ENCODE measurements at regions not wholly inside any gene's neighbourhood (a gene's known extent, or its start where the extent isn't known, plus 50 kb on each side); places are given as distances from the start of the nearest gene placed in this dataset.
"Not testable (repeated sequence)": the region's sequence is repeated elsewhere in the genome, so short reads cannot be mapped to it uniquely, and the experiment has no call there.

GRCh38 chr20:17834804-17835203, 133.8 kb downstream of the SNX5 start:
- FAIRE-seq: no peak

- no peak for FAIRE-seq
Measured at GRCh38 chr20:17833036-17833674, 133.4 kb downstream of the BANF2 start.

- FAIRE-seq: no peak
Measured at GRCh38 chr20:17832236-17832915, 132.6 kb downstream of the BANF2 start.

DNA sequence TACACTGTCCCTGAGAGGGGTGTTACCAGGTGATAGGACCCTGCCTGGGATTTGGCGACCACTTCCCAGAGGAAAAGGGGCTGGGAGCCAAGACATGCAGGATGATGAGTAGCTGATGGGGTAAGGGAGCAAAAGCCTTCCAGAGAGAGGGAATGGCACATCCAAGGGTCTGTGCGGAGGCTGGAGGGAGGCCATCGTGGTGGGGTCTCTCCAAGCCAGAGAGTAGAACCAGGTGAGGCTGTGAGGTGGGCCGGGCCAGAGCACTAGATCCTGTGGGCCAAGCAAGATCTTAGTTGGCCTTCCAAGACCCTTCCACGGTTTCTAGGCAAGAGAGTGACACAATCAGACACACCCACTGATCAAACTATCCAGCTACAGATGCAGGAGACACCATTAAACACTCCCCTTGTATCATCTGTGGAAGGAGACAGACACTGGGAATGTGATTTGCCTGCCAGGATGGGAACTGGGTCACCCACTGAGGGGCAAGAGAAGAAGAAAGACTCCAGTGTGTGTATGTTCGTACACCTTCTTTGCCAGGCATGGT, 128.9 kb downstream of the BANF2 start:
- no peak for FAIRE-seq

- FAIRE-seq: no peak
Measured at GRCh38 chr20:17827759-17828559, 128.2 kb downstream of the BANF2 start.

DNA sequence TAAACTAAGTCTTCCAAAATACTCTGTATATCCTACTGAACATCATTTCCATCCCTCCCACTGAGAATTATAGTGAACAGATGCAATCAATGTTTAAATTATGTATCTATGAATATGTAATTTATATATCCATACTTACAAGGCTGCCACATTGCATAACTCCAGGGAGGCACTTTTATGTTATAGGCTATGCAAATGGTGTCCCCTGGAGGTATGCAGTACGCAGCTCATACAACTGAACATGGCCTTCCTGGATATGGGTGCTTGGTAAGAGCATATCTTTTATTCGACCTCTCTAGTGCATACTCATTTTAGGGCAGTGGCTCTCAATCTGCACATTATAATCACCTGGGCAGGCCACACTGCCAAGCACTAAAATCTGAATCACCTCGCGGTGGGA, 127.3 kb downstream of the BANF2 start:
- FAIRE-seq: no peak

DNA sequence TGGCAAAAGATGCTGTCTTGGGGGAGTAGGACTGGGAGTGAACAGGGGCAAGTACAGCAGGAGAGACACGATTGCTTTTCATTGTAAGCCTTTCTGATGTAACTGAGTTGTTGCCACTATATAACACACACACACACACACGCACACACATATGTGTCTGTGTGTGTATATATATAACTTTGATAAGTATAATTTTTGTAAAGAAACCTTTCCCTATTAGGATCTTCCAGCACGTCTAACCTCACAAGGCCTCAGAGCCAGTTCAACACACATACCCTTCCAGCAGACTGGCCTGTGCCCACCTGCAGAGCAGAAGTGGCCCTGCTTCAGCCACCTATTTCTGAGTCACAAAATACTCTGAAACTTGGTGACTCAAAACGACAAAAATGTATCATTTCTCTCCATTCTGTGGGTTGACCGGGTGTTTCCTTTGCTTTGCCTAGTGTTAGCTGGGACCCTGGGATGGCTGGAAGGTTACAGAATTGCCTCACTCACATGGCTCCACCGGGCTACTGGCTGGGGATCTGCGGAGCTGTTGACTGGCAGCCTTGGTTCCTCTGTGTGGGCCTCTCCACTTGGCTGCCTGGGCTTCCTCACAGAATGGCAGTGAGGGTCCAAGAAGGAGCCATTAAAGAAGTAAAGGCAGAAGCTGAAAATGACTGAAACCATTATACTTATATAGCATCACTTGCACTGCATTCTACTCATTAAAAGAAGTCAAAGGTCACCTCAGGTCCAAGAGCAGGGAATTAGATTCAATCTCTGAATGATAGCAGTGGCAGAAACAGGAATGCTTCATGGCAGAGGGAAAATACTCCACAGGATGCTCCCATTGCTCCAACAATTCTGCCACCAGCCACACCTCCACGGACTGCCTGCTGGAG, 126.4 kb downstream of the BANF2 start:
- no peak for FAIRE-seq

DNA sequence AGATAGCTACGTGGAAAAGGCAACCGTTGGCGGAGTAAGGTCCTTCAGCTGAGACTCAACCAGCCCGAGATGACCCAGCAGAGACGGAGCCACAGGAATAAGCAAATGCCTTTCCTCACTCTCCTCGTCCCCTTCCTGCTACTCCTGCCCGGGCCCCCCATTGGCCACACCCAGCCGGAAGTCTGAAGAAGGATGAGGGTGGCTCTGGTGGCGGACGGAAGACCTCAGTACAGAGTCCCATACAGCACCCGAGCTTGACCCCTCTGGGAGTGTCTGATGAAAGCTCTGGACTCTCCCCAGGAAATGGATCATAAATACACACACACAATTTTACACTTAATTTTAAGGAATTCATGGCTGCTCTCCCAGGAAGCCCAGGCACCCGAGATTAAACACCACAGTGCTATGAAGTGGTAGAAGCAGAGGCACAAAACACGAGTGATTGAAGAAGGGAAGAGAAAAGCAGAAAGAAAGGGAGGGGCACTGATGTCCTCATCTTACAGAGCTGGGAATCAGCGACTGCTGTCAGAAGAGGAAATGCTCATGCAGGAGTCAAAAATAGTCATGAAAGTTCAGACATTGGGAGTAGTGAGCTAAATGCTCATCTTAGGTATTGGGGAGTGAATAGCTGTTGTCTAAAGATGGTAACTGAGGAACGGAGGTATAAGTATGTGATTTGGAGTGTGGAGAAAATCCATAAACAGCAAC, 125.6 kb downstream of the BANF2 start:
- FAIRE-seq: no peak

- no peak for FAIRE-seq
Measured at GRCh38 chr20:17824676-17825251, 125.0 kb downstream of the BANF2 start.

- peak; percentile 41 for FAIRE-seq
Measured at GRCh38 chr20:17823409-17824144, 123.8 kb downstream of the BANF2 start.

DNA sequence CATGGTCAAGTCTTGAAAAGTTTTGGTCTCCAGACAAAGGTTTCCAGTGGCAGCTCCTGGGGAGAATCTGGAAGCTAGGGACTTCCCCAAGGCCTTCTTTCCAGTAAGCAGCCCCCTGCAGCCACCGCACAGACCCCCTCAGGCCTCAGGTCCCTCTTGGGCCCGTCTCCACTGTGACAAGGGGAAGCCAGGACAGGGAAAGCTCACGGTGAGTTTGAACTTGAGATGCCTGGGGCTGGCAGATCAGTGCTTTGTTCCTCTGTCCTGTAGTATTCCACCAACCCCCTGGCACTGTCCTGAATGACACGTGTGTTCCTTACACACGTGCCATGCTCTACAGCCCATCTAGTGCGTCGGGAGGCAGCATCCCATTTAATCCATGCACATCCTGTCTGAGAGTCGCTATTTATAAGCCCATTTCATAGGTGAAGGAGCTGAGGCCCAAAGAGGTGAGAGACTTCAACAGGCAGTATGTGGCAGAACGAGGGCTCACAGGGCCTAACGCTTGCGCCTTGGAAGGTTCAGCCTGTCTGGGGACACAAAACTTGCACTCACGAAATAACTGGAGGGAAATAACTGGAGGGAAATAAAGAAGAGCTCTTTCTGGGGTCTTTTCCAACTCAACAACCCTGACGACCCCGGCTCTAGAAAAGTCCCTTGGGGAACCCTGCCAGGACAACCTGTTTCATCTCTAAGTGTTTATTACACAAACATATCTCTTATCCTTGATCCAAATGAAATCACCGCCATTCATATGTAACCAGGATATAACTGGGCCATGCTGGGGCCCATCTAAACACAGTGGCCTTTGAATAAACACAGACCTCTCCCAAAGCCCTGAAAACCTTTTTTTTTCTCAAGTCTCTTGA, 123.0 kb downstream of the BANF2 start:
- FAIRE-seq: no peak

DNA sequence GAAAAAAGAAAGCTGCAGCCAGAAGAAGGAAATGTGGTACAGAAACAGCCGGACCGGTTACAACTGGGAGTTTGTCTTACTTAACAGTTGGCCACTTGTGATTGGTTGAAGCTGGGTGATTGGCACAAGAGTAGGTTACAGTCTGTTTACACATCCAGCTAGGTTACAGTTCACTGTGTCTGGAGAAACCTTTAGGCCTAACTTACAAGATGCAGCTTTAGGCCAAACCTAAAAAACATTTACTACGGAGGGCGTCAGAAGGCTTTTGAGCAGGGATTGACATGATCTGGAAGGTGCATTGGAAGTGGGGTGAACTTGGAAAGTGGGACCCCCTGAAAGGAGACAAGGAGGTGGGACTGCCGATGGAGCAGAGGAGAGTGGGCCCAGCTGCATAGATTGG, 122.3 kb downstream of the BANF2 start:
- no peak for FAIRE-seq

- not testable (repeated sequence) for FAIRE-seq
Measured at GRCh38 chr20:17821606-17822005, 121.8 kb downstream of the BANF2 start.

DNA sequence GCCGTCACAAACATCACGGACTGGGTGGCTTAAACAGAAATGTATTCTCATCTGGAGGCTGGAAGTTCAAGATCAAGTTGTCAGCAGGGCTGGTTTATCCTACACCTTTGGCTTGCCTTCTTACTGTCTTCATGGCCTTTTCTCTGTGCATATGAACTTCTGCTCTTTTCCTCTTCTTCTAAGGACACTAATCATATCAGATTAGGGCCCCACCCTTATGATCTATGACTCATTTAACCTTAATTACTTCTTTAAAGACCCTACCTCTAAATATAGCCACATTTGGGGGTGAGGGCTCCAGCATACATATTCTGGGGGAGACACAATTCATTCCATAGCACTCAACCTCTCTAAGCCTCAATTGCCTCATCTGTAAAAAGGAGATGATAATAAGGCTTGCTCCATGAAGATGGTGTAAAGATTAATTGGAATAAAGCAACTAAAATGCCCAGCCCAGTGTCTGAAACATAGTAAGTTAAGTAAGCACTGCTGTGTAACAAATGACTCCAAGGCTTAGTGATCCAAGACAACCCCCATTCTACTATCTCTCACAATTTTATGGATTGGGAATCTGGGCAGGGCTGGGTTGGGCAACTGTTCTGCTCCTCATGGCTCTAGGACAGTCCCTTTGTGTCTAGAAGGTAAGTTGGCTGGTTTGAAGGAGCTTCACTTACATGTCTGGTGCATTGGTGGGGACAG, 119.8 kb downstream of the BANF2 start:
- FAIRE-seq: no peak

DNA sequence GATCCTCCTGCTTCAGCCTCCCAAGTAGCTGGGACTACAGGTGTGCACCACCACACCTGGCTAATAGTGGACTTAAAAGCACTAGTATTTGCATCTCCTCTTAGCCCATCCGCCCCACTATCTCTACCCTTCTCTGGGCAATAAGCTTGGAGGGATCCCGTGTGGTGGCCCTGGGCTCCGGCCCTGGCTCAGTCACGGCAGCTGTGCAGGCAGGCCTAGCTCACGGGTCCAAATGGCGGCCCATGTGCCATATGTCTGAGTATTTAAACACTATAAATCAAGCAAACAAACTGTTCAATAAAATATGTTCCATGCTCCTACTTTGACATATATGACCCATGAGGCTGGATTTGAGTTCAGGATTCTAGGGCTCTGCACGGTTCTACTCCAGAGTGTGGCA, 118.4 kb downstream of the BANF2 start:
- no peak for FAIRE-seq

DNA sequence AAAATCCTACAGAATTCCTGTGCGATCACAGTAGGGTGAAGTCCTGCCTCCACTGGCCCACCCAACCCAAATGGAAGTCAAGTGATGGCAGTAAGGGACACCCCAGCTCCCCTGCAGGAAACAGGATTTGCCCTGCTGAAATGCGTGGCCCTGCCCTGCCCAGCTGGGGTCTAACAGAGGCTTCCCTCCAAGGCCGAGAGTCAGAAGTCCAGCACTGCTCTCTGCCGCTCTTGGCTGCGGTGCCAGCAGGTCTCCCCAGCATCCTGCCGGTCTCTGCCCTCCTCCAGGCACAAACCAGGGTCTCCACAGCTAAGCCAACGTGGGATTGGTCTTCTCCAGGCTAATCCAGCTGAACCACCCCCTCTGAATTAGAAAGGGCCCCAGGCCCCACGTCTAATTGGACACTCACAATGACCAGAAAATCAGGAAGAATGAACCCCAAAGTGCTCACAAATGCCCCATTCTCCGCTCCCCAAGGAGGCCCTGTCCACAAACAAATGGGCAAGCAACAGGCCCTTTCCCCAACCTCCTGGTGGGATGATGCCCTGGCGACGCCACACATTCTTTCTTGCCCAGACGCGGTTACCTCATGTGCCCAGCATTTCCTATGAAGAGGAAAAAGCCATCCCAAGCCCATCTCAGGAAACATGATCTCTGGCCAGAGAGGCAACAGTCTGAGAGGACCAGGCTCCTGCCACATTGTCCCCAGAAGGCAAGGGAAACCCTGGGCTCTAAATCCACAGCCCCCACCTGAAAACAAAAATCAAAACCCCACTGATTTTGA, 117.2 kb downstream of the BANF2 start:
- no peak for FAIRE-seq

- FAIRE-seq: no peak
Measured at GRCh38 chr20:17811628-17811965, 111.8 kb downstream of the BANF2 start.
